H1 (cell line): ENCODE measurements at regions not wholly inside any gene's neighbourhood (a gene's known extent, or its start where the extent isn't known, plus 50 kb on each side); places are given as distances from the start of the nearest gene placed in this dataset.

Experiments used
- CTCF ChIA-PET: fragments of 300-600 bp; sonication (Branson Sonifier 250); formaldehyde crosslinking; loops from one replicate; lab custom pipeline; 2021; ENCODE audit not compliant: partially characterized antibody; lab: Charles Lee
- POLR2A ChIA-PET: fragments of 300-600 bp; sonication (Branson Sonifier 250); formaldehyde crosslinking; loops from one replicate; lab custom pipeline; 2021; ENCODE audit warnings: inconsistent platforms; ENCODE audit not compliant: partially characterized antibody; lab: Charles Lee
- DNase-seq, 2 experiments: peaks; one replicate each; pipeline versions ENCODE4 v3.0.0 to v3.0.0-alpha.2; 2010 to 2022; ENCODE audit warnings: low spot score in 2 of 2, low read depth in 1 of 2, mixed read lengths in 1 of 2
- FAIRE-seq: peaks from 2 replicates; lab custom pipeline; 2011; peaks lifted over from hg19 to GRCh38; lab: Jason Lieb, UNC
- H2AFZ ChIP-seq: 2 replicates; pipeline ENCODE4 v1.8.1; 2012; ENCODE audit warnings: low read length, inconsistent platforms
- H2AK5ac ChIP-seq: 2 replicates; pipeline ENCODE4 v1.6.1; 2013; ENCODE audit warnings: low read depth, low read length
- H2BK120ac ChIP-seq: replicated peaks from 2 replicates; pipeline ENCODE3; 2013; ENCODE audit warnings: low read depth, low read length, inconsistent platforms
- H2BK12ac ChIP-seq: 2 replicates; pipeline ENCODE4 v1.6.1; 2013; ENCODE audit warnings: low read depth, low read length
- H2BK15ac ChIP-seq: 2 replicates; pipeline ENCODE4 v1.6.1; 2013; ENCODE audit warnings: low read length
- H2BK20ac ChIP-seq: 2 replicates; pipeline ENCODE4 v1.6.1; 2013; ENCODE audit warnings: low read length
- H2BK5ac ChIP-seq: 2 replicates; pipeline ENCODE4 v1.6.1; 2013; ENCODE audit warnings: low read depth, low read length
- H3K14ac ChIP-seq: 2 replicates; pipeline ENCODE4 v1.6.1; 2013; ENCODE audit warnings: inconsistent platforms; ENCODE audit not compliant: insufficient read length
- H3K18ac ChIP-seq: 2 replicates; pipeline ENCODE4 v1.6.1; 2013; ENCODE audit warnings: low read length; ENCODE audit errors: extremely low read depth
- H3K23ac ChIP-seq: 2 replicates; pipeline ENCODE4 v1.6.1; 2013; ENCODE audit warnings: inconsistent platforms; ENCODE audit not compliant: insufficient read length
- H3K23me2 ChIP-seq: 2 replicates; pipeline ENCODE4 v1.6.1; 2013; ENCODE audit warnings: low read depth, low read length
- H3K27ac ChIP-seq: 2 replicates; pipeline ENCODE4 v1.6.1; 2011; ENCODE audit warnings: low read depth, low read length, inconsistent platforms
- H3K27me3 ChIP-seq, 4 experiments: replicated peaks in 1 of 4; 1 replicate in 1 of 4; 2 replicates in 3 of 4; pipeline versions ENCODE4 v1.6.1 to v1.8.1; 2011 to 2013; ENCODE audit warnings: low read length in 3 of 4, mild to moderate bottlenecking in 3 of 4, inconsistent platforms in 2 of 4, mixed read lengths in 2 of 4, moderate library complexity in 1 of 4; ENCODE audit not compliant: control insufficient read depth in 3 of 4, insufficient read depth in 3 of 4; ENCODE audit errors: extremely low read depth in 1 of 4
- H3K36me3 ChIP-seq, 4 experiments: 2 replicates each; pipeline versions ENCODE4 v1.6.1 to v1.8.1; 2011 to 2013; ENCODE audit warnings: mild to moderate bottlenecking in 4 of 4, low read length in 3 of 4, moderate library complexity in 2 of 4, control low read depth in 1 of 4, inconsistent platforms in 1 of 4; ENCODE audit not compliant: insufficient read depth in 4 of 4, control insufficient read depth in 2 of 4
- H3K4ac ChIP-seq: replicated peaks from 2 replicates; pipeline ENCODE3; 2013; ENCODE audit warnings: low read length, low read depth, mixed read lengths, inconsistent platforms; ENCODE audit not compliant: insufficient read length
- H3K4me1 ChIP-seq, 4 experiments: replicated peaks in 1 of 4; 1 replicate in 1 of 4; 2 replicates in 3 of 4; pipeline versions ENCODE4 v1.6.1 to v1.8.1; 2011 to 2013; ENCODE audit warnings: low read length in 3 of 4, inconsistent platforms in 2 of 4, mixed read lengths in 1 of 4; ENCODE audit not compliant: insufficient read depth in 4 of 4, control insufficient read depth in 3 of 4
- H3K4me2 ChIP-seq, 2 experiments: 2 replicates each; pipeline versions ENCODE4 v1.6.1 to v1.8.1; 2011 to 2013; ENCODE audit warnings: low read depth in 2 of 2, low read length in 2 of 2, control low read depth in 1 of 2, inconsistent platforms in 1 of 2, mild to moderate bottlenecking in 1 of 2; ENCODE audit not compliant: insufficient read depth in 1 of 2
- H3K4me3 ChIP-seq, 4 experiments: fragments of 200-600, 300-600 bp in 1 of 4; sonication (generic), shearing (Covaris generic), sonication (Bioruptor Twin) in 1 of 4; 2 replicates each; pipeline versions ENCODE4 v1.5.1 to v1.8.1; 2011 to 2016; ENCODE audit warnings: low read length in 4 of 4, low read depth in 3 of 4, control low read depth in 2 of 4, inconsistent platforms in 2 of 4, mild to moderate bottlenecking in 2 of 4, mixed read lengths in 1 of 4, moderate library complexity in 1 of 4; ENCODE audit not compliant: insufficient read depth in 2 of 4; ENCODE audit errors: extremely low read depth in 1 of 4
- H3K56ac ChIP-seq: replicated peaks from 2 replicates; pipeline ENCODE3; 2013; ENCODE audit warnings: low read depth, mild to moderate bottlenecking, mixed read lengths, low read length, inconsistent platforms; ENCODE audit not compliant: insufficient read length
- H3K79me1 ChIP-seq: 2 replicates; pipeline ENCODE4 v1.6.1; 2013; ENCODE audit warnings: low read depth, low read length, control low read depth
- H3K79me2 ChIP-seq, 2 experiments: 2 replicates each; pipeline versions ENCODE4 v1.6.1 to v1.8.1; 2012 to 2013; ENCODE audit warnings: low read length in 2 of 2, mild to moderate bottlenecking in 2 of 2, inconsistent platforms in 1 of 2; ENCODE audit not compliant: insufficient read depth in 2 of 2, control insufficient read depth in 1 of 2
- H3K9ac ChIP-seq, 4 experiments: replicated peaks in 1 of 4; 1 replicate in 1 of 4; 2 replicates in 3 of 4; pipeline versions ENCODE4 v1.6.1 to v1.8.1; 2011 to 2013; ENCODE audit warnings: low read depth in 3 of 4, low read length in 3 of 4, control low read depth in 2 of 4, mild to moderate bottlenecking in 2 of 4, moderate library complexity in 2 of 4, inconsistent platforms in 1 of 4; ENCODE audit errors: extremely low read depth in 1 of 4
- H3K9me3 ChIP-seq, 2 experiments: 2 replicates each; pipeline versions ENCODE4 v1.6.1 to v1.8.1; 2012 to 2013; ENCODE audit warnings: mild to moderate bottlenecking in 2 of 2, moderate library complexity in 2 of 2, control low read depth in 1 of 2, inconsistent platforms in 1 of 2, low read depth in 1 of 2, low read length in 1 of 2, mixed read lengths in 1 of 2; ENCODE audit not compliant: insufficient read depth in 2 of 2
- H4K20me1 ChIP-seq, 2 experiments: replicated peaks in 1 of 2; 2 replicates each; pipeline versions ENCODE3 to v1.8.1; 2011 to 2013; ENCODE audit warnings: inconsistent platforms in 2 of 2, low read length in 2 of 2, mild to moderate bottlenecking in 1 of 2; ENCODE audit not compliant: insufficient read depth in 2 of 2, control insufficient read depth in 1 of 2
- H4K5ac ChIP-seq: 2 replicates; pipeline ENCODE4 v1.6.1; 2013; ENCODE audit warnings: low read length, low read depth, mixed read lengths, inconsistent platforms; ENCODE audit not compliant: insufficient read length
- H4K8ac ChIP-seq: 2 replicates; pipeline ENCODE4 v1.8.0; 2013; ENCODE audit warnings: mild to moderate bottlenecking, moderate library complexity, low read length, inconsistent platforms; ENCODE audit not compliant: insufficient read depth; ENCODE audit errors: extremely low read depth
- H4K91ac ChIP-seq: replicated peaks from 2 replicates; pipeline ENCODE3; 2013; ENCODE audit warnings: low read length, mixed read lengths, inconsistent platforms; ENCODE audit not compliant: insufficient read length
- TAF7 ChIP-seq: optimal IDR thresholded peaks from 2 replicates; pipeline ENCODE3; 2011; ENCODE audit warnings: low read depth, mild to moderate bottlenecking, inconsistent platforms, low read length, moderate library complexity, borderline replicate concordance
- WGBS, 2 experiments: shearing (Covaris generic) in 1 of 2; methylation state at CpG; one replicate each; pipeline versions ENCODE4 v1.1.6 to v1.1.7; 2013 to 2015; ENCODE audit warnings: low lambda C conversion rate in 2 of 2, mixed read lengths in 2 of 2, inconsistent platforms in 1 of 2, low coverage in 1 of 2, missing lambda C conversion rate in 1 of 2; ENCODE audit not compliant: insufficient replicate concordance in 2 of 2, insufficient coverage in 1 of 2, insufficient read length in 1 of 2; ENCODE audit errors: extremely low coverage in 1 of 2, missing lambda C conversion rate in 1 of 2; 5-methylcytosine and 5-hydroxymethylcytosine counted together

- H2AK5ac ChIP-seq = no peak overlapping the region
- H4K8ac ChIP-seq = no peak overlapping the region
- H3K9me3 ChIP-seq = no peaks in the 10 kb centered on the region
- H3K4me2 ChIP-seq = no peak overlapping the region
- H3K9ac ChIP-seq = no peak overlapping the region
- H3K4ac ChIP-seq = no peak overlapping the region
- H2BK120ac ChIP-seq = no peak overlapping the region
- POLR2A ChIA-PET = no interaction called here
- H3K79me1 ChIP-seq = no peaks in the 10 kb centered on the region
- FAIRE-seq (no peak), DNase-seq (no peak)
- no peak overlapping the region for H3K56ac ChIP-seq
- no peaks in the 10 kb centered on the region for H3K27me3 ChIP-seq
- CTCF ChIA-PET = interaction anchor here (1.2 to 16.2 kb wide), 9 partner anchors 10 to 201 kb away, joined by 3 to 164 read pairs (median 9); no protein-coding TSS in a partner anchor
- H4K20me1 ChIP-seq = no peaks in the 10 kb centered on the region
- no peak overlapping the region for H4K5ac ChIP-seq
- H3K23ac ChIP-seq = no peak overlapping the region
- H3K18ac ChIP-seq = no peak overlapping the region
- no peak overlapping the region for H2BK20ac ChIP-seq
- H4K91ac ChIP-seq = no peak overlapping the region
- no peaks in the 10 kb centered on the region for H3K36me3 ChIP-seq
- H3K4me1 ChIP-seq = peaks cover 0 to 13% (median 10%) of the 10 kb centered on the region in 4 experiments; a peak in 6 of 7 replicates
- H2AFZ ChIP-seq = no peak overlapping the region
- H2BK15ac ChIP-seq = no peak overlapping the region
- WGBS, 2 experiments = 98% methylated on average over 7 of the region's 7 CpGs; no CpG with 5 or more reads in 1 of the 2 experiments
- H3K14ac ChIP-seq = no peak overlapping the region
- H3K4me3 ChIP-seq = no peak overlapping the region
- no peak overlapping the region for H2BK5ac ChIP-seq
- no peaks in the 10 kb centered on the region for H3K79me2 ChIP-seq
- no peaks in the 10 kb centered on the region for H3K23me2 ChIP-seq
- H2BK12ac ChIP-seq = no peak overlapping the region
- no peak overlapping the region for H3K27ac ChIP-seq
- no peak for TF ChIP-seq TAF7
Measured at GRCh38 chr2:47311764-47312490, 57.2 kb upstream of the EPCAM start.
